Limb (tissue), 2 donors: ENCODE measurements at regions not wholly inside any gene's neighbourhood (a gene's known extent, or its start where the extent isn't known, plus 50 kb on each side); places are given as distances from the start of the nearest gene placed in this dataset.
A peak's percentile ranks its signal among the peaks of the same experiment; 100 is the strongest.

Experiments
- DNase-seq, 2 donors: peaks; one replicate each; pipeline ENCODE4 v3.0.0-alpha.2; 2016; ENCODE audit errors: extremely low spot score in 2 of 2

GRCh38 chr10:58996866-58997265 is 179.6 kb upstream of the PHYHIPL start:
- DNase-seq, result no peak

GRCh38 chr10:58998924-58999713 is 177.3 kb upstream of the PHYHIPL start:
- no peak for DNase-seq

- no peak for DNase-seq
These were observed 176.1 kb upstream of the PHYHIPL start for GRCh38 chr10:59000162-59000825.

GRCh38 chr10:59002011-59002410 is 174.4 kb upstream of the PHYHIPL start:
- no peak for DNase-seq

GRCh38 chr10:59003203-59003602 is 173.2 kb upstream of the PHYHIPL start:
- DNase-seq, result no peak

- DNase-seq, result no peak
These were observed 172.1 kb upstream of the PHYHIPL start for GRCh38 chr10:59004392-59004791.

- DNase-seq, result no peak
These were observed 169.7 kb upstream of the PHYHIPL start for GRCh38 chr10:59006511-59007306.

GRCh38 chr10:59007307-59008025 is 169.0 kb upstream of the PHYHIPL start:
- DNase-seq, result no peak

- no peak for DNase-seq
These were observed 168.0 kb upstream of the PHYHIPL start for GRCh38 chr10:59008452-59008851.

- DNase-seq, result no peak
These were observed 164.3 kb upstream of the PHYHIPL start for GRCh38 chr10:59011972-59012632.

- no peak for DNase-seq
These were observed 163.6 kb upstream of the PHYHIPL start for GRCh38 chr10:59012839-59013238.

- no peak for DNase-seq
These were observed 160.4 kb upstream of the PHYHIPL start for GRCh38 chr10:59016043-59016442.

- DNase-seq, result no peak
These were observed 157.5 kb upstream of the PHYHIPL start for GRCh38 chr10:59018977-59019376.

GRCh38 chr10:59019603-59020002 is 156.8 kb upstream of the PHYHIPL start:
- DNase-seq, result peak in 1 of 2 donors; percentile 22

GRCh38 chr10:59020502-59020901 is 155.9 kb upstream of the PHYHIPL start:
- DNase-seq, result no peak

- no peak for DNase-seq
These were observed 150.3 kb upstream of the PHYHIPL start for GRCh38 chr10:59025981-59026765.

GRCh38 chr10:59027975-59028655 is 148.3 kb upstream of the PHYHIPL start:
- no peak for DNase-seq

- no peak for DNase-seq
These were observed 142.8 kb upstream of the PHYHIPL start for GRCh38 chr10:59033622-59034021.

- no peak for DNase-seq
These were observed 140.0 kb upstream of the PHYHIPL start for GRCh38 chr10:59036311-59037017.
